Neural progenitor cell (in vitro differentiated cells): ENCODE measurements at regions not wholly inside any gene's neighbourhood (a gene's known extent, or its start where the extent isn't known, plus 50 kb on each side); places are given as distances from the start of the nearest gene placed in this dataset.

Source experiments
- EZH2 ChIP-seq: fragments of 200-600 bp; sonication (generic); IDR thresholded peaks from 2 replicates; pipeline ENCODE4 v1.6.1; 2017; ENCODE audit warnings: antibody characterized with exemption, mild to moderate bottlenecking, moderate library complexity
- EZH2phosphoT487 ChIP-seq: fragments of 200-600 bp; sonication (generic); IDR thresholded peaks from 2 replicates; pipeline ENCODE4 v1.6.1; 2017; ENCODE audit warnings: antibody characterized with exemption
- TF ChIP-seq, protein P1 (sequence below): fragments of 200-600 bp; sonication (generic); IDR thresholded peaks from 2 replicates; pipeline ENCODE4 v1.5.1; 2017; ENCODE audit warnings: antibody characterized with exemption, mild to moderate bottlenecking

DNA sequence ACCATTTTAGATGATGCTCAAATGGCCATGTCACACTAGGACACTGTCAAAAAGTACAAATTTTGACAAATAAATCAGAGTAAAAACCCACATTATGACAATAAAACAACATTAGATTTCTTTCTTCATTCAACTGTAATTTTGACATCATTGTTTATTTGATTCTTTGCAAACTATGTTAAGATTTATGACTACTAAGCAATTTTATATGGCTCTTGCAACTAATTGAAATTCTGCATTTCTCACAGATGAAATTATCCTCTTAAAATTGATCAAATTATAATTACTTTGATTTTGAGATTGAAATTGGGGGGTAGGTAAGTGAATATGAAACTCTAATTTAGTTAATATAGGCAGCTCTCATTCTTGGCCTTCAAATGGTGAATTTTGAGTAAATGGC, 59.8 kb downstream of the ATOH1 start:
- TF ChIP-seq EZH2phosphoT487 (no peak), EZH2 (no peak)
- TF ChIP-seq, protein P1, sequence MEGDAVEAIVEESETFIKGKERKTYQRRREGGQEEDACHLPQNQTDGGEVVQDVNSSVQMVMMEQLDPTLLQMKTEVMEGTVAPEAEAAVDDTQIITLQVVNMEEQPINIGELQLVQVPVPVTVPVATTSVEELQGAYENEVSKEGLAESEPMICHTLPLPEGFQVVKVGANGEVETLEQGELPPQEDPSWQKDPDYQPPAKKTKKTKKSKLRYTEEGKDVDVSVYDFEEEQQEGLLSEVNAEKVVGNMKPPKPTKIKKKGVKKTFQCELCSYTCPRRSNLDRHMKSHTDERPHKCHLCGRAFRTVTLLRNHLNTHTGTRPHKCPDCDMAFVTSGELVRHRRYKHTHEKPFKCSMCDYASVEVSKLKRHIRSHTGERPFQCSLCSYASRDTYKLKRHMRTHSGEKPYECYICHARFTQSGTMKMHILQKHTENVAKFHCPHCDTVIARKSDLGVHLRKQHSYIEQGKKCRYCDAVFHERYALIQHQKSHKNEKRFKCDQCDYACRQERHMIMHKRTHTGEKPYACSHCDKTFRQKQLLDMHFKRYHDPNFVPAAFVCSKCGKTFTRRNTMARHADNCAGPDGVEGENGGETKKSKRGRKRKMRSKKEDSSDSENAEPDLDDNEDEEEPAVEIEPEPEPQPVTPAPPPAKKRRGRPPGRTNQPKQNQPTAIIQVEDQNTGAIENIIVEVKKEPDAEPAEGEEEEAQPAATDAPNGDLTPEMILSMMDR: no peak
